Liver (tissue), 8 donors: ENCODE measurements at regions not wholly inside any gene's neighbourhood (a gene's known extent, or its start where the extent isn't known, plus 50 kb on each side); places are given as distances from the start of the nearest gene placed in this dataset.

ENCODE experiments used
- DNase-seq: peaks from one replicate; pipeline ENCODE4 v3.0.0-alpha.2; 2017; ENCODE audit warnings: low spot score
- H3K27ac ChIP-seq, 2 donors: one replicate each; pipeline ENCODE4 v1.7.0; 2013; ENCODE audit warnings: inconsistent platforms in 2 of 2, low read length in 2 of 2, control low read depth in 1 of 2, low read depth in 1 of 2, mild to moderate bottlenecking in 1 of 2
- H3K27me3 ChIP-seq, 4 donors: one replicate each; pipeline versions ENCODE4 v1.6.1 to v1.7.0; 2013; ENCODE audit warnings: low read length in 3 of 4, inconsistent platforms in 1 of 4, mild to moderate bottlenecking in 1 of 4, moderate library complexity in 1 of 4; ENCODE audit not compliant: control insufficient read depth in 4 of 4, insufficient read depth in 4 of 4
- H3K36me3 ChIP-seq, 4 donors: one replicate each; pipeline versions ENCODE4 v1.6.1 to v1.7.0; 2013; ENCODE audit warnings: low read length in 3 of 4, mild to moderate bottlenecking in 3 of 4, low read depth in 1 of 4, moderate library complexity in 1 of 4; ENCODE audit not compliant: control insufficient read depth in 4 of 4, insufficient read depth in 3 of 4
- H3K4me1 ChIP-seq, 4 donors: one replicate each; pipeline versions ENCODE4 v1.6.1 to v1.7.0; 2013; ENCODE audit warnings: low read length in 3 of 4, mild to moderate bottlenecking in 3 of 4, moderate library complexity in 1 of 4; ENCODE audit not compliant: control insufficient read depth in 4 of 4, insufficient read depth in 4 of 4
- H3K4me3 ChIP-seq, 3 donors: one replicate each; pipeline versions ENCODE4 v1.6.1 to v1.7.0; 2013; ENCODE audit warnings: low read length in 3 of 3, control low read depth in 1 of 3, low read depth in 1 of 3, mild to moderate bottlenecking in 1 of 3
- H3K9ac ChIP-seq, 2 donors: one replicate each; pipeline ENCODE4 v1.7.0; 2013; ENCODE audit warnings: low read length in 2 of 2, mild to moderate bottlenecking in 2 of 2, moderate library complexity in 2 of 2, control low read depth in 1 of 2, low read depth in 1 of 2
- H3K9me3 ChIP-seq, 4 donors: one replicate each; pipeline versions ENCODE4 v1.6.1 to v1.7.0; 2013; ENCODE audit warnings: low read length in 3 of 4; ENCODE audit not compliant: control insufficient read depth in 4 of 4
- ATF3 ChIP-seq: IDR thresholded peaks from 2 replicates; pipeline ENCODE4 v1.6.1; 2016; ENCODE audit warnings: antibody characterized with exemption
- EGR1 ChIP-seq, 2 donors: IDR thresholded peaks; 2 replicates each; pipeline ENCODE4 v1.6.1; 2016 to 2018; ENCODE audit warnings: antibody characterized with exemption in 2 of 2, low read depth in 2 of 2
- FOXA1 ChIP-seq: IDR thresholded peaks from 2 replicates; pipeline ENCODE4 v1.6.1; 2016; ENCODE audit warnings: antibody characterized with exemption
- FOXA2 ChIP-seq: IDR thresholded peaks from 2 replicates; pipeline ENCODE4 v1.6.1; 2016; ENCODE audit warnings: antibody characterized with exemption
- GABPA ChIP-seq, 2 donors: IDR thresholded peaks in 1 of 2; conservative IDR thresholded peaks in 1 of 2; 2 replicates each; pipeline ENCODE4 v1.6.1; 2016; ENCODE audit warnings: antibody characterized with exemption in 2 of 2, mild to moderate bottlenecking in 1 of 2, moderate library complexity in 1 of 2
- HNF4A ChIP-seq, 2 donors: conservative IDR thresholded peaks; 2 replicates each; pipeline ENCODE4 v1.6.1; 2016; ENCODE audit warnings: antibody characterized with exemption in 2 of 2, mild to moderate bottlenecking in 2 of 2
- HNF4G ChIP-seq: IDR thresholded peaks from 2 replicates; pipeline ENCODE4 v1.6.1; 2016; ENCODE audit warnings: antibody characterized with exemption
- JUND ChIP-seq, 2 donors: IDR thresholded peaks; 2 replicates each; pipeline ENCODE4 v1.6.1; 2016; ENCODE audit warnings: antibody characterized with exemption in 2 of 2
- MAX ChIP-seq: IDR thresholded peaks from 2 replicates; pipeline ENCODE4 v1.6.1; 2016; ENCODE audit warnings: antibody characterized with exemption
- NR2F2 ChIP-seq: IDR thresholded peaks from 2 replicates; pipeline ENCODE4 v1.6.1; 2016; ENCODE audit warnings: antibody characterized with exemption
- RAD21 ChIP-seq, 2 donors: IDR thresholded peaks; 2 replicates each; pipeline ENCODE4 v1.6.1; 2016; ENCODE audit warnings: antibody characterized with exemption in 2 of 2, mild to moderate bottlenecking in 2 of 2
- RXRA ChIP-seq, 2 donors: IDR thresholded peaks; 2 replicates each; pipeline ENCODE4 v1.6.1; 2017 to 2018; ENCODE audit warnings: antibody characterized with exemption in 2 of 2, mild to moderate bottlenecking in 1 of 2
- SP1 ChIP-seq: IDR thresholded peaks from 2 replicates; pipeline ENCODE4 v1.6.1; 2018; ENCODE audit warnings: antibody characterized with exemption, mild to moderate bottlenecking
- TAF1 ChIP-seq: conservative IDR thresholded peaks from 2 replicates; pipeline ENCODE4 v1.6.1; 2016; ENCODE audit warnings: antibody characterized with exemption, mild to moderate bottlenecking
- YY1 ChIP-seq: IDR thresholded peaks from 2 replicates; pipeline ENCODE4 v1.6.1; 2016; ENCODE audit warnings: antibody characterized with exemption, mild to moderate bottlenecking
- WGBS: extraction: QIAGEN DNeasy Blood & Tissue Kit; methylation state at CpG from one replicate; pipeline ENCODE4 v1.1.7; 2013; 5-methylcytosine and 5-hydroxymethylcytosine counted together
- TF ChIP-seq, protein P1 (sequence below): fragments of 150-350 bp; IDR thresholded peaks from 2 replicates; pipeline ENCODE4 v1.5.1; 2017; ENCODE audit warnings: improper control_type of control experiment, low read depth, low read length; ENCODE audit not compliant: missing input control
- TF ChIP-seq, protein P2 (sequence below): IDR thresholded peaks from 2 replicates; pipeline ENCODE4 v1.6.1; 2016; ENCODE audit warnings: antibody characterized with exemption
- TF ChIP-seq, protein P3 (sequence below): IDR thresholded peaks from 2 replicates; pipeline ENCODE4 v1.6.1; 2016; ENCODE audit warnings: antibody characterized with exemption, mild to moderate bottlenecking
- donor health status: healthy.
- donor health status: healthy.
- donor health status: healthy.
- donor health status: healthy.
- donor health status: healthy.

- no peak for DNase-seq
- no peaks in the 10 kb centered on the region for H3K36me3 ChIP-seq
- no peaks in the 10 kb centered on the region for H3K27me3 ChIP-seq
- no peak overlapping the region for H3K4me3 ChIP-seq
- WGBS = 79% methylated on average over 7 of the region's 7 CpGs
- H3K27ac ChIP-seq = no peak overlapping the region
- no peak overlapping the region for H3K9ac ChIP-seq
- H3K4me1 ChIP-seq = no peaks in the 10 kb centered on the region
- TF ChIP-seq JUND (IDR thresholded peaks at IDR 0.05) (no peak), MAX (no peak), YY1 (no peak), RAD21 (IDR thresholded peaks at IDR 0.05) (peak; percentile 61 to 65), NR2F2 (no peak), FOXA2 (no peak)
- TF ChIP-seq, protein P1, sequence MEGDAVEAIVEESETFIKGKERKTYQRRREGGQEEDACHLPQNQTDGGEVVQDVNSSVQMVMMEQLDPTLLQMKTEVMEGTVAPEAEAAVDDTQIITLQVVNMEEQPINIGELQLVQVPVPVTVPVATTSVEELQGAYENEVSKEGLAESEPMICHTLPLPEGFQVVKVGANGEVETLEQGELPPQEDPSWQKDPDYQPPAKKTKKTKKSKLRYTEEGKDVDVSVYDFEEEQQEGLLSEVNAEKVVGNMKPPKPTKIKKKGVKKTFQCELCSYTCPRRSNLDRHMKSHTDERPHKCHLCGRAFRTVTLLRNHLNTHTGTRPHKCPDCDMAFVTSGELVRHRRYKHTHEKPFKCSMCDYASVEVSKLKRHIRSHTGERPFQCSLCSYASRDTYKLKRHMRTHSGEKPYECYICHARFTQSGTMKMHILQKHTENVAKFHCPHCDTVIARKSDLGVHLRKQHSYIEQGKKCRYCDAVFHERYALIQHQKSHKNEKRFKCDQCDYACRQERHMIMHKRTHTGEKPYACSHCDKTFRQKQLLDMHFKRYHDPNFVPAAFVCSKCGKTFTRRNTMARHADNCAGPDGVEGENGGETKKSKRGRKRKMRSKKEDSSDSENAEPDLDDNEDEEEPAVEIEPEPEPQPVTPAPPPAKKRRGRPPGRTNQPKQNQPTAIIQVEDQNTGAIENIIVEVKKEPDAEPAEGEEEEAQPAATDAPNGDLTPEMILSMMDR = peak; percentile 24
- TF ChIP-seq, protein P2, sequence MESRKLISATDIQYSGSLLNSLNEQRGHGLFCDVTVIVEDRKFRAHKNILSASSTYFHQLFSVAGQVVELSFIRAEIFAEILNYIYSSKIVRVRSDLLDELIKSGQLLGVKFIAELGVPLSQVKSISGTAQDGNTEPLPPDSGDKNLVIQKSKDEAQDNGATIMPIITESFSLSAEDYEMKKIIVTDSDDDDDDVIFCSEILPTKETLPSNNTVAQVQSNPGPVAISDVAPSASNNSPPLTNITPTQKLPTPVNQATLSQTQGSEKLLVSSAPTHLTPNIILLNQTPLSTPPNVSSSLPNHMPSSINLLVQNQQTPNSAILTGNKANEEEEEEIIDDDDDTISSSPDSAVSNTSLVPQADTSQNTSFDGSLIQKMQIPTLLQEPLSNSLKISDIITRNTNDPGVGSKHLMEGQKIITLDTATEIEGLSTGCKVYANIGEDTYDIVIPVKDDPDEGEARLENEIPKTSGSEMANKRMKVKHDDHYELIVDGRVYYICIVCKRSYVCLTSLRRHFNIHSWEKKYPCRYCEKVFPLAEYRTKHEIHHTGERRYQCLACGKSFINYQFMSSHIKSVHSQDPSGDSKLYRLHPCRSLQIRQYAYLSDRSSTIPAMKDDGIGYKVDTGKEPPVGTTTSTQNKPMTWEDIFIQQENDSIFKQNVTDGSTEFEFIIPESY = no peak
- no peaks in the 10 kb centered on the region for H3K9me3 ChIP-seq
These were observed 89.8 kb downstream of the KATNIP start for GRCh38 chr16:27639561-27640276.

GRCh38 chr16:27640277-27640600 lies 90.3 kb downstream of the KATNIP start:
- 95% methylated on average over 6 of the region's 6 CpGs for WGBS
- TF ChIP-seq HNF4G (no peak), YY1 (no peak), NR2F2 (no peak), EGR1 (IDR thresholded peaks at IDR 0.05; ENCODE audit: low read depth in 2 of 2) (no peak), TAF1 (no peak), SP1 (no peak), RXRA (IDR thresholded peaks at IDR 0.05) (no peak), FOXA1 (no peak), JUND (IDR thresholded peaks at IDR 0.05) (no peak), HNF4A (conservative IDR thresholded peaks at IDR 0.05) (no peak), ATF3 (no peak), MAX (no peak), FOXA2 (no peak), RAD21 (IDR thresholded peaks at IDR 0.05) (no peak), GABPA (IDR thresholded peaks at IDR 0.05 in 1 of 2, conservative IDR thresholded peaks at IDR 0.05 in 1 of 2) (no peak)
- TF ChIP-seq, protein P2 = no peak
- TF ChIP-seq, protein P1 = no peak
- TF ChIP-seq, protein P3, sequence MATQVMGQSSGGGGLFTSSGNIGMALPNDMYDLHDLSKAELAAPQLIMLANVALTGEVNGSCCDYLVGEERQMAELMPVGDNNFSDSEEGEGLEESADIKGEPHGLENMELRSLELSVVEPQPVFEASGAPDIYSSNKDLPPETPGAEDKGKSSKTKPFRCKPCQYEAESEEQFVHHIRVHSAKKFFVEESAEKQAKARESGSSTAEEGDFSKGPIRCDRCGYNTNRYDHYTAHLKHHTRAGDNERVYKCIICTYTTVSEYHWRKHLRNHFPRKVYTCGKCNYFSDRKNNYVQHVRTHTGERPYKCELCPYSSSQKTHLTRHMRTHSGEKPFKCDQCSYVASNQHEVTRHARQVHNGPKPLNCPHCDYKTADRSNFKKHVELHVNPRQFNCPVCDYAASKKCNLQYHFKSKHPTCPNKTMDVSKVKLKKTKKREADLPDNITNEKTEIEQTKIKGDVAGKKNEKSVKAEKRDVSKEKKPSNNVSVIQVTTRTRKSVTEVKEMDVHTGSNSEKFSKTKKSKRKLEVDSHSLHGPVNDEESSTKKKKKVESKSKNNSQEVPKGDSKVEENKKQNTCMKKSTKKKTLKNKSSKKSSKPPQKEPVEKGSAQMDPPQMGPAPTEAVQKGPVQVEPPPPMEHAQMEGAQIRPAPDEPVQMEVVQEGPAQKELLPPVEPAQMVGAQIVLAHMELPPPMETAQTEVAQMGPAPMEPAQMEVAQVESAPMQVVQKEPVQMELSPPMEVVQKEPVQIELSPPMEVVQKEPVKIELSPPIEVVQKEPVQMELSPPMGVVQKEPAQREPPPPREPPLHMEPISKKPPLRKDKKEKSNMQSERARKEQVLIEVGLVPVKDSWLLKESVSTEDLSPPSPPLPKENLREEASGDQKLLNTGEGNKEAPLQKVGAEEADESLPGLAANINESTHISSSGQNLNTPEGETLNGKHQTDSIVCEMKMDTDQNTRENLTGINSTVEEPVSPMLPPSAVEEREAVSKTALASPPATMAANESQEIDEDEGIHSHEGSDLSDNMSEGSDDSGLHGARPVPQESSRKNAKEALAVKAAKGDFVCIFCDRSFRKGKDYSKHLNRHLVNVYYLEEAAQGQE = no peak
- no peak for DNase-seq
- Histone ChIP-seq H3K36me3 (no peaks in the 10 kb centered on the region), H3K27ac (no peak overlapping the region), H3K9ac (no peak overlapping the region), H3K4me3 (no peak overlapping the region), H3K27me3 (no peaks in the 10 kb centered on the region), H3K4me1 (no peaks in the 10 kb centered on the region), H3K9me3 (no peaks in the 10 kb centered on the region)
